MV-4-11 (cell line): ENCODE measurements at regions not wholly inside any gene's neighbourhood (a gene's known extent, or its start where the extent isn't known, plus 50 kb on each side); places are given as distances from the start of the nearest gene placed in this dataset.

ENCODE experiments used
- DNase-seq: peaks from one replicate; lab custom pipeline; 2025; lab: John Stamatoyannopoulos, UW

GRCh38 chr1:223486932-223487886 is 94.0 kb downstream of the CCDC185 start:
- DNase-seq = no peak

- no peak for DNase-seq
Measured at GRCh38 chr1:223487887-223488259, 94.7 kb downstream of the CCDC185 start.

- no peak for DNase-seq
Measured at GRCh38 chr1:223489439-223489838, 96.2 kb downstream of the CCDC185 start.

DNA sequence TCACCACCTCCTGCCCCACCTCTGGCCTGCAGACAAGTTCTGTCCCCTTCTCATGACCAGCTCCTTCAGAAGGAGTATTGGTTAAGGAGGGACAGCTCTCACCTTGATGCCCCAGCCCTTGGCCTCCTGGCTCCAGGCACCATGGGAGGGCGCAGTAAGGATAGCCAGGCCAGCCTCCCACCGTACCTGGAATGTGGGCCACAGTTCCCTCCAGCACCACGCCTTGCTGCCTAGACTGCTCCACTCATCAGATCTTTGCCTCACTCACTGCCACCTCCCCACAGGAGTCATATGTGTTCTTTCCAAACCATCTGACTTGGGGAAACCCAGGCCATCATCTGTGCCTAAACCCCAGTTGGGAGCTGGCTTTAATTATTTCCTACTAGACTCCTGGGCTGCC is 97.0 kb downstream of the CCDC185 start:
- no peak for DNase-seq
